ENCODE measurements at regions not wholly inside any gene's neighbourhood (a gene's known extent, or its start where the extent isn't known, plus 50 kb on each side); places are given as distances from the start of the nearest gene placed in this dataset.

- TF ChIP-seq CTCF (IDR thresholded peaks at IDR 0.05; ENCODE audit: insufficient read depth, low read length): no peak
- TF ChIP-seq REST (IDR thresholded peaks at IDR 0.05; ENCODE audit: insufficient replicate concordance, low read depth): no peak
- no peak for TF ChIP-seq POLR2AphosphoS5 (IDR thresholded peaks at IDR 0.05; ENCODE audit: low read depth)
- TF ChIP-seq GABPA (IDR thresholded peaks at IDR 0.05; ENCODE audit: low read depth): no peak
Measured at GRCh38 chrX:139211568-139212182, 318.9 kb upstream of the F9 start.

Measured in HL-60 (cell line).